ENCODE measurements at regions not wholly inside any gene's neighbourhood (a gene's known extent, or its start where the extent isn't known, plus 50 kb on each side); places are given as distances from the start of the nearest gene placed in this dataset.

GRCh38 chr16:87076950-87077749, 240.0 kb downstream of the C16orf95 start (continued):
- TF ChIP-seq KLF1 (tag by site-specific recombination; IDR thresholded peaks at IDR 0.05) (no peak), ZNF560 (tag by site-specific recombination; IDR thresholded peaks at IDR 0.05; ENCODE audit: borderline replicate concordance) (no peak), ZNF26 (tag by site-specific recombination; IDR thresholded peaks at IDR 0.05) (no peak), ZNF837 (tag by site-specific recombination; IDR thresholded peaks at IDR 0.05) (no peak), ZNF133 (tag by site-specific recombination; IDR thresholded peaks at IDR 0.05) (no peak), ZNF473 (tag by site-specific recombination; IDR thresholded peaks at IDR 0.05) (no peak), ZNF548 (tag by site-specific recombination; IDR thresholded peaks at IDR 0.05) (no peak), ZNF558 (tag by site-specific recombination; IDR thresholded peaks at IDR 0.05) (no peak), EGR2 (tag by site-specific recombination; IDR thresholded peaks at IDR 0.05; ENCODE audit: low read depth) (peak; percentile 62), YY1 (tag by site-specific recombination; IDR thresholded peaks at IDR 0.05) (no peak), ZNF521 (tag by site-specific recombination; IDR thresholded peaks at IDR 0.05) (no peak), ZNF701 (tag by site-specific recombination; IDR thresholded peaks at IDR 0.05) (no peak), ZNF624 (tag by site-specific recombination; IDR thresholded peaks at IDR 0.05) (no peak), ZSCAN23 (tag by site-specific recombination; IDR thresholded peaks at IDR 0.05) (no peak), INSM2 (tag by site-specific recombination; IDR thresholded peaks at IDR 0.05) (no peak), SALL2 (tag by site-specific recombination; IDR thresholded peaks at IDR 0.05; ENCODE audit: borderline replicate concordance) (0 out of 2 replicates have a peak, but pooled peaks have one; percentile 46), ZNF704 (tag by site-specific recombination; IDR thresholded peaks at IDR 0.05) (no peak), PRDM10 (tag by site-specific recombination; IDR thresholded peaks at IDR 0.05) (no peak), ZNF777 (tag by site-specific recombination; IDR thresholded peaks at IDR 0.05; ENCODE audit: borderline replicate concordance) (no peak), MZF1 (tag by site-specific recombination; IDR thresholded peaks at IDR 0.05; ENCODE audit: borderline replicate concordance) (no peak), ELK4 (IDR thresholded peaks at IDR 0.05; ENCODE audit: borderline replicate concordance, low read depth, low read length) (no peak), ZNF555 (tag by site-specific recombination; conservative IDR thresholded peaks at IDR 0.05) (no peak), ZNF510 (tag by site-specific recombination; IDR thresholded peaks at IDR 0.05; ENCODE audit: insufficient replicate concordance) (no peak)
